ENCODE measurements at regions not wholly inside any gene's neighbourhood (a gene's known extent, or its start where the extent isn't known, plus 50 kb on each side); places are given as distances from the start of the nearest gene placed in this dataset.
A peak's percentile ranks its signal among the peaks of the same experiment; 100 is the strongest.

DNA sequence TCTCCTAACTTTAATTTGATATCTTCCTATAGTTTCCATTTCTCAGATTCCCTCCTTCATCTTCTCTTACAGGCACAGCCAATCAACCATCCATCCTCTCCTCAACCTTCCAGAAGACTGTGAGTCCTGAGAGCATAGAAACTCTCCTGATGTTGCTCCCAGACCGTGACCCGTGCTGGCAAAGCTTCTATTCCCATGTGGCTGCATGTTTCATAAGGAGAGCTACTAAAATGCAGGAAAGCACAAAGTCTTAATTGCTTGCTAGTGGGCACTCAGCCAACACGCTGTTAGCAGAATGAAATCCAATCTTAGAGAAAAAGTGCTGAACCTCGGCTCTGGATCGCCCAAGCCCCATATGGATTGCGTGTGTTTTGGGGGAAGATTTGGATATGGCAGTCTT lies 1244.7 kb upstream of the ZEB2 start:
- H3K9me3 ChIP-seq (ENCODE audit: control insufficient read depth, low read length) = no peaks in the 10 kb centered on the region
- no peak overlapping the region for H3K4me3 ChIP-seq (ENCODE audit: low read length)
- peak; percentile 68 to 84 for ATAC-seq
- peak; percentile 82 to 90 (median 84) for DNase-seq
- H3K4me1 ChIP-seq (ENCODE audit: control insufficient read depth, insufficient read depth, low read length) = no peaks in the 10 kb centered on the region
- intact Hi-C loops (cut with DNase I) = no loop called here
- H3K27me3 ChIP-seq (ENCODE audit: control insufficient read depth, insufficient read depth) = no peaks in the 10 kb centered on the region
- H3K27ac ChIP-seq (ENCODE audit: low read length) = no peak overlapping the region
- WGBS = 55% methylated on average over 6 of the region's 6 CpGs

DNA sequence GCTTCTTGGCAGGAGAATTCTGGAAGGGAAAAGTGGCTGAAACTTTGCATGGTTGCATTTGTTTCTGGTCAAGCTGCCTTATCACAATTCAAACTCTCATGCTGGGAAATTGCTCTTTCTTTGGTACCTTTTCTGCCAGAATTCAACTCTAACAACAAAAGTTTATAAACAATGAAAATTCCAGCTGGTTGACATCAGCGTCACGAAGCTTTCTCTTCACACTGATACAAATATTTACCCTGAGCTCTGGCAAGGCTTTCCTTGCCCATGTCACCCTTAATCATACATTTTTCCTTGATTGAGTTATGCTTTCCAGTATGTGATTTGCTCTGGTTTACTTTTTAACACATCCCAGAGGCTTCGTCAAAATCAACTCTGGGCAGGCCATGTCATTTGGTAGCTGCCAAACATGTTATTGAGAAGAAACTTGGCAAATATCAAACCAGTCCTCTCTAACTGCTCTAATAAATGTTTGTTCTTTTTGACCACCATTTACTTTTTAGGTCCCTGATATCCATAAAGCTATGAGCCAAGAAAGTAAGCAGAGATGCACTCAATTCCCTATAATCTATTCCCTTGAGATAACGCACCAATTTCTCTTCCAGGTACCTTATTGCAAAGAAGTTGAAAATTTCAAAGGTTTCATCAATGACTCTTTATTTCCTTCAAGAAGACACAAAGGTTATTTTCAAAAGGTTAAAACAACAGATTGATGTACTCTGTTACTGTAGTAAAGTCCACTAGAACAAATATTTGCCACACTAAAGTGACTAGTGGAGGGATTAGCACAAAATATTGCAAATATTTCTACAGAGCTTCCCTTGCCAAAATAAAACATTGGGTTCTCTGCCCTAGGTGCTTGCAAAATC lies 1241.1 kb upstream of the ZEB2 start:
- H3K4me3 ChIP-seq (ENCODE audit: low read length) = no peak overlapping the region
- ATAC-seq = peak; percentile 78 to 82
- 55% methylated on average over 4 of the region's 4 CpGs for WGBS
- no peaks in the 10 kb centered on the region for H3K27me3 ChIP-seq (ENCODE audit: control insufficient read depth, insufficient read depth)
- intact Hi-C loops (cut with DNase I) = no loop called here
- peak in 2 of 3 donors; percentile 18 to 38 for DNase-seq
- H3K4me1 ChIP-seq (ENCODE audit: control insufficient read depth, insufficient read depth, low read length) = no peaks in the 10 kb centered on the region
- no peaks in the 10 kb centered on the region for H3K9me3 ChIP-seq (ENCODE audit: control insufficient read depth, low read length)
- no peak overlapping the region for H3K27ac ChIP-seq (ENCODE audit: low read length)

DNA sequence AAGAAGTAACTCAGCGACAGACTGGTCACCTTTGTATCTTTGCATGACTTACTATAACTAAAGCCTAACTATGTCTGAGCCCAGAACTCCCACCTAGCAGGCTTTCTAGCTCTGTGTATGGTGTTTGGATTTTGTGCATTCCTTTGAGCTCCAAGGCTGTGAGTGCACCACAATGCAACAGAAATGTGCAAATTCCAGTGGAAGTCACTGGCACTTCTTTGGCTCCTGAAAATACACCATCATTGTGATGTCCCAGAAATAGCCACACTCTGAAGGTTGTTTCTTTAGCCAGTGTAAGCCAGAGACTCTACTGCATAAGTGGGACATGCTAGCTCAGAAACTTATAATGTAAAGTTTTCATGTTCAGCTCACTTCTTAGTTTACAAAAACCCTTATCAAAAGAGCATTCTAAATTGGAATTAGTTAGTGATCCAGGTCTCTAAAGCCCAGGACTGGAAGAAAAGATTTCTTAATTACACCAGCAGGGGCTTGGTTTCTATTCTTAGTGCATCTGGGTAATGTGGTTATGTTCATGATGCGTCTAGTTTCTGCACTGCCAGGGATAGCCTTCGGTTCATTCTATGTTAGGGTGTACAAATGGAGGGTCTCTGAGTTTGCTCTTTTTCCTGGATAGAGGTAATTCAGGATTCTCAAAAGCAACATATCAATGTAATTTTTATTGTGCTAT lies 1239.5 kb upstream of the ZEB2 start:
- no peak overlapping the region for H3K4me3 ChIP-seq (ENCODE audit: low read length)
- no peaks in the 10 kb centered on the region for H3K4me1 ChIP-seq (ENCODE audit: control insufficient read depth, insufficient read depth, low read length)
- WGBS = 80% methylated on average over 3 of the region's 3 CpGs
- no peaks in the 10 kb centered on the region for H3K27me3 ChIP-seq (ENCODE audit: control insufficient read depth, insufficient read depth)
- ATAC-seq = no peak
- no peak for DNase-seq
- intact Hi-C loops (cut with DNase I) = loop anchor here in 2 of 4 donors (10.0 kb wide), 1 partner anchor 1235 kb away; the partner anchor contains the start of gene ZEB2 (in 2 of the 2)
- H3K27ac ChIP-seq (ENCODE audit: low read length) = no peak overlapping the region
- H3K9me3 ChIP-seq (ENCODE audit: control insufficient read depth, low read length) = no peaks in the 10 kb centered on the region

DNA sequence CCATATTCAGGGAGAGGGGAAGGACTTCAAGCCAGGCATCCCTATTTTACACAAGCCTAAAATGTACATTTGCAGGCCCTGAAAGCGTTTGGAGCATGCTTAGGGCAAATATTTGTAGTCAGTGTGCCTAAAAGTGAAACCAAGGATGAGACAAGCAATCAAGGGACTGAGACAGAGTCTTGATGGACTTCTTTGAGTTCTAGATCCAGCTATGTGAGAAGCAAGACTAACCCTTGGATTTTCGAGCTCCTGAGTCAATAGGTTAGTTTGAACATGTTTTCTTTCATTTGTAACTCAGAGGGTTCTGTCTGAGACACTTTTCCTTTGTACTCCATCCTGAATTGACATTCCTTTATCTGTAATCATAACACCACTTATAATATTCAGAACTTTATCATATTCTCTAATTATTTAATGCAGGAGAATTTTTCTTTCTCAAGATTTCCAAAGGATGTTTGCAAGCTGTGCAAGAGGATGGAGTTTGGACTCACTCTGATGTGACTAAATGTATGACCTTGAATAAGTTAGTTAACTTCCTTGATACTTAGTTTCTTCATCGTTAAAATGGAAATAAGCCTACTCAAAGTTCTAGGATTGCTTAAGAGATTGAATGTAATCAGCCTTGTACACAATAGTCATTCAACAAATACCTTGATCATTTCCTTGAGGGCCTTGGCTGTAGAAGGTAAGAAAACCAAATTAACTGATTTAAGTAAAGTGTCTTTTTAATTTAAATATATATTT lies 1237.8 kb upstream of the ZEB2 start:
- no peaks in the 10 kb centered on the region for H3K9me3 ChIP-seq (ENCODE audit: control insufficient read depth, low read length)
- H3K27me3 ChIP-seq (ENCODE audit: control insufficient read depth, insufficient read depth) = no peaks in the 10 kb centered on the region
- no peak overlapping the region for H3K27ac ChIP-seq (ENCODE audit: low read length)
- ATAC-seq = no peak
- no peak for DNase-seq
- peaks cover 4% of the 10 kb centered on the region for H3K4me1 ChIP-seq (ENCODE audit: control insufficient read depth, insufficient read depth, low read length)
- 64% methylated on average over 3 of the region's 3 CpGs for WGBS
- H3K4me3 ChIP-seq (ENCODE audit: low read length) = no peak overlapping the region
- intact Hi-C loops (cut with DNase I) = loop anchor here in 2 of 4 donors (10.0 kb wide), 1 partner anchor 1233 kb away; the partner anchor contains the start of gene ZEB2 (in 2 of the 2)

DNA sequence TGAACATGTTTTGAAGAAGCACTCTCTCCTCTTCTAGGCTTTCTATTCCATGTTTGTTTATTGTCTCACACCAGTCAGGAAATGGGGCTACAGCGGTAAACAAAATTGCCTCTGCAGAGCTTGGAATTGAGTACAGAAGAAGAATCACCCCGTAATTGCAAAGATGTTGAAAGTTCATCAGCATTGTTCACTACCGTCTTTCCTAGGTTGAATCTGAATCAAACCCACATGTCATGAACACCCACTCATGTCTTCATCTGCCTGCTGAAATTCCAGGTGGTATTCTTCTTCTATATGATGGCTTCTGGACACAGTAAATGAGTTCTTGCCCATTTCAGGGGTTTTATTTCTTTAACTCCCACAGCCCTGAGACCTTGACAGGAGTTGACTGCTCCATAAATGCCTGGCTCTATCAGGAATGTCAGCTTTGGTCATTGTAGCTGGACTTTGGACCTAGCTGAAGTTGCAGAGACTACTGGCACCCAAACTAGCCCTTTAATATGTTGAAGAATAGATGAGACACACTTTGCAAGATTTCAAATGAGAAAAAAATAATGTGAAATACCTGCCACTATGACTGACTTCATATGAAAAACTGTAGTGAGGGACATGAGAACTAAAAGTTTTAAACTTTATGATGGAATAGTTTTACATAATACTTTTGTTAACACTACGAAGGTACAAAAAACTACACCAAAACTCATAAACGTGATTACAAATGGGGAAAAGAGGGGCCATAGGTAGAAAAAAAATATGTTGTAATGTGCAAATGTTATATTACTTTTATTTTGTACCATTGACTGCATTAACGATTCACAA lies 1235.3 kb upstream of the ZEB2 start:
- WGBS = 92% methylated on average over 6 of the region's 6 CpGs
- Histone ChIP-seq H3K9me3 (ENCODE audit: control insufficient read depth, low read length) (no peaks in the 10 kb centered on the region), H3K27ac (ENCODE audit: low read length) (no peak overlapping the region), H3K27me3 (ENCODE audit: control insufficient read depth, insufficient read depth) (no peaks in the 10 kb centered on the region), H3K4me1 (ENCODE audit: control insufficient read depth, insufficient read depth, low read length) (peaks cover 9% of the 10 kb centered on the region), H3K4me3 (ENCODE audit: low read length) (no peak overlapping the region)
- ATAC-seq (no peak), DNase-seq (no peak)
- intact Hi-C loops (cut with DNase I) = loop anchor here in 2 of 4 donors (10.0 kb wide), 1 partner anchor 1230 kb away; the partner anchor contains the start of gene ZEB2 (in 2 of the 2)

DNA sequence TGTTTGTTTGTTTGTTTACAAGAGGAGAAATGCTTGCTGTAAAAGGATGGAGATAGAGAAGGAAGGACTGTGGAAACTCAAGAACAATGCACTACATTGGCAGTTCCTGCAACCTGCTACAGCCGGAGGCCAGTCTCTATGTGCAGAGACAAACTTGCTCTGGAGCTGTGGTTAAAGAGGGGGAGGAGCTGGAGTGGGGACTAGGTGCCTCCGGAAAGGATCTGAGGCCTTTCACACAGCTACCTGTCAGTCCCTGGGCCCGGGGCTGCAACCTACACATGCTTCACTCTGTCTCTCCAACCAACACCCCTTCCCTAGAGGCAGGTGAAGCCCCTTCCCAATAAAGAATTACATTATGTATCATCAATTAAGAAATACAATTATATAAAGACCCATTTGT lies 1234.0 kb upstream of the ZEB2 start:
- ATAC-seq = no peak
- Histone ChIP-seq H3K9me3 (ENCODE audit: control insufficient read depth, low read length) (no peaks in the 10 kb centered on the region), H3K4me3 (ENCODE audit: low read length) (no peak overlapping the region), H3K27ac (ENCODE audit: low read length) (no peak overlapping the region), H3K4me1 (ENCODE audit: control insufficient read depth, insufficient read depth, low read length) (peaks cover 9% of the 10 kb centered on the region), H3K27me3 (ENCODE audit: control insufficient read depth, insufficient read depth) (no peaks in the 10 kb centered on the region)
- intact Hi-C loops (cut with DNase I) = loop anchor here in 3 of 4 donors (5.0 to 10.0 kb wide), 2 partner anchors 1229 to 1237 kb away; partner anchors contain the start of gene ZEB2 (in 2 of the 3)
- peak in 1 of 3 donors; percentile 33 for DNase-seq
- WGBS = 76% methylated on average over 3 of the region's 3 CpGs

DNA sequence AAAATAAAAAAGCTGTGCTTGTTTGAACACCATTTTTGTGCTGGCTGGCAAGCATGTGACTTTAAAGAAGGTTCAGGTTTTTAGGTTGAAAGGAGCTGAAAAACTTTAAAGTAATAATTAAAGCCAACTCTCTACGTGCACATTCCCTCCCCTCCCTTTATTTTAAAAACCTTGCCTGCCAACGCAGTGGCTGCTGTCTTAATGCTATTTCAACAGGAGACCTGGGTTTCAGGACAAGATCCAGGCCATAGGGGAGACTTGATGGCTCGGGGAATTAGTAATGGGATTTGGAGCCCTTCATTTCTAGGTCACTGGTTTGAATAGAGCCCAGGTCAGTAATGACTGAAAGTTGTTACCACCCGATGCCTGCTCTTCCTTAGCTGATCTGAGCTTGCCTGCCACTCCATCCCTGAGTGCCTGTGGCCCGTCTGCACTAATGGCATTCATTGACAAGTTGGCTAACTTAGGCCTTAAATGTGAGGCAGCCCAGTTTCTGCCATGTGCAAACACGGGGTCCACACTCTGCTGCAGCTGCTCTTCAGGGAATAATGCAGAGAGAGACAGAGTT lies 1233.2 kb upstream of the ZEB2 start:
- ATAC-seq (no peak), DNase-seq (peak in 1 of 3 donors; percentile 36)
- H3K4me3 ChIP-seq (ENCODE audit: low read length) = no peak overlapping the region
- H3K27me3 ChIP-seq (ENCODE audit: control insufficient read depth, insufficient read depth) = no peaks in the 10 kb centered on the region
- WGBS = 48% methylated on average over 6 of the region's 6 CpGs
- H3K4me1 ChIP-seq (ENCODE audit: control insufficient read depth, insufficient read depth, low read length) = peaks cover 9% of the 10 kb centered on the region
- no peaks in the 10 kb centered on the region for H3K9me3 ChIP-seq (ENCODE audit: control insufficient read depth, low read length)
- H3K27ac ChIP-seq (ENCODE audit: low read length) = peak overlapping the region; percentile 52
- intact Hi-C loops (cut with DNase I) = loop anchor here in 3 of 4 donors (5.0 to 10.0 kb wide), 2 partner anchors 1228 to 1236 kb away; partner anchors contain the start of gene ZEB2 (in 2 of the 3)

DNA sequence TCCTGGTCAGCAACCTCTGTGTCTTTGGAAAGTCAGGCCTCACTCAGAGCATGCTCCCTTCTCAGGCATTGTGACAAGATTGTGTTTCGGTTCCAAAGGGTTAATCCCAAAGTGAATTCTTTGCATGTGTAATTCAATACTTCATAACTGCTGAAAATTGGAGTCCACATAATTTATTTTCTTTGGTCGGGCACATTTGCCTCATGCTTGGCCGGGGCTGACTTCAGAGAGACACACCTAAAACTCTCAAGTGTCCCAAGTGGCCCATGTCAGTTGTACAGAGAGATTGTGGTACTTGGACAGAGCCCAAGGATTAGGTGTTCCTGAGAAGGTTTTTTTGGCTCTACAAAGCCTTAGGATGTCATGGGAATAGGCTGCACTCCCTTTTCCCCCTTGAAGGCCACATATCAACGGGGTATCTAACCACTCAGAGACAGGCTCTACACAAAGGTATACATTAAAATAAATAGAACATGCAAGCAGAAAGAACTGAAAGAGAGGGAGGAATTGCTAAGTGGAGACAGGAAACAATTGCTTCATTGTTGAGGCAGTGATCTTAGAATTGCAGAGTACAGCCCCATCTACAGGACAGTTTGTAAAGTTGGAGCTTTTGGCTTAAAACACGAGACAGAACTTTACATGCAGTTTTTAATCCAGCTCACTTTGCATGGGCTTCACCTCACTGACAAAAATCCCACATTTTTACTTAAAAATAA lies 1232.3 kb upstream of the ZEB2 start:
- no peaks in the 10 kb centered on the region for H3K27me3 ChIP-seq (ENCODE audit: control insufficient read depth, insufficient read depth)
- peak in 2 of 3 donors; percentile 38 to 76 for DNase-seq
- peak overlapping the region; percentile 83 for H3K27ac ChIP-seq (ENCODE audit: low read length)
- no peaks in the 10 kb centered on the region for H3K9me3 ChIP-seq (ENCODE audit: control insufficient read depth, low read length)
- H3K4me1 ChIP-seq (ENCODE audit: control insufficient read depth, insufficient read depth, low read length) = peaks cover 11% of the 10 kb centered on the region
- peak; percentile 83 to 94 for ATAC-seq
- intact Hi-C loops (cut with DNase I) = loop anchor here in 3 of 4 donors (5.0 to 10.0 kb wide), 2 partner anchors 1227 to 1235 kb away; partner anchors contain the start of gene ZEB2 (in 2 of the 3)
- WGBS = 11% methylated on average over 5 of the region's 5 CpGs
- H3K4me3 ChIP-seq (ENCODE audit: low read length) = peak overlapping the region; percentile 9

DNA sequence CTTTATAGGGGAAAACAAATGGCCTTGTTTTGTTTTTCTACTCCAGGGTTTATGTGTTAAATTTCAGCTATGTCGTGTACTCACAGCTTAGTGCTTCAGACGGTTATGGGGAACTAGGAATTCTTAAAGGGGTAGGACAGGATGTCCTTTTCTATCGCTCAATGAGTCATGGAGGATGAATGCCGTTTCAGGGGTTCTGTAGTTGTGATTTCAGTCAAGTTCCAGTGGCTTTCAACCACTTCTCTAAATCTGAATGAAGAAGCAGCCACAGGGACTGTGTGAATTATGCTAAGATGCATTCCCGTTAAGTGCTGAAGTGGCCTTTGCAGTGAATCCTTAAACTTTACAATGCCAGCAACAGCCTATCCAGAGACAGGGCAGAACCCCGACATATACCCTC lies 1231.7 kb upstream of the ZEB2 start:
- H3K4me3 ChIP-seq (ENCODE audit: low read length) = peak overlapping the region; percentile 9
- H3K4me1 ChIP-seq (ENCODE audit: control insufficient read depth, insufficient read depth, low read length) = peaks cover 11% of the 10 kb centered on the region
- DNase-seq (no peak), ATAC-seq (peak; percentile 88 to 91)
- intact Hi-C loops (cut with DNase I) = loop anchor here in 3 of 4 donors (5.0 to 10.0 kb wide), 2 partner anchors 1227 to 1234 kb away; partner anchors contain the start of gene ZEB2 (in 2 of the 3)
- peak overlapping the region; percentile 83 for H3K27ac ChIP-seq (ENCODE audit: low read length)
- 26% methylated on average over 6 of the region's 6 CpGs for WGBS
- no peaks in the 10 kb centered on the region for H3K9me3 ChIP-seq (ENCODE audit: control insufficient read depth, low read length)
- H3K27me3 ChIP-seq (ENCODE audit: control insufficient read depth, insufficient read depth) = no peaks in the 10 kb centered on the region
